Retinal pigment epithelial cell (primary cell): ENCODE measurements at regions not wholly inside any gene's neighbourhood (a gene's known extent, or its start where the extent isn't known, plus 50 kb on each side); places are given as distances from the start of the nearest gene placed in this dataset.
"Not testable (repeated sequence)": the region's sequence is repeated elsewhere in the genome, so short reads cannot be mapped to it uniquely, and the experiment has no call there.

ENCODE experiments used
- DNase-seq: peaks from one replicate; pipeline ENCODE4 v3.0.0-alpha.2; 2010; ENCODE audit warnings: low read depth
- H3K4me3 ChIP-seq: 2 replicates; pipeline ENCODE4 v1.5.1; 2011; ENCODE audit warnings: mild to moderate bottlenecking, low read length, control low read depth, moderate library complexity
- TF ChIP-seq, protein P1 (sequence below): conservative IDR thresholded peaks from 2 replicates; pipeline ENCODE4 v1.5.1; 2011; ENCODE audit warnings: low read depth, low read length, control low read depth, inconsistent platforms

GRCh38 chr15:21261965-21262850, 178.1 kb downstream of the POTEB3 start:
- no peak overlapping the region for H3K4me3 ChIP-seq
- TF ChIP-seq, protein P1, sequence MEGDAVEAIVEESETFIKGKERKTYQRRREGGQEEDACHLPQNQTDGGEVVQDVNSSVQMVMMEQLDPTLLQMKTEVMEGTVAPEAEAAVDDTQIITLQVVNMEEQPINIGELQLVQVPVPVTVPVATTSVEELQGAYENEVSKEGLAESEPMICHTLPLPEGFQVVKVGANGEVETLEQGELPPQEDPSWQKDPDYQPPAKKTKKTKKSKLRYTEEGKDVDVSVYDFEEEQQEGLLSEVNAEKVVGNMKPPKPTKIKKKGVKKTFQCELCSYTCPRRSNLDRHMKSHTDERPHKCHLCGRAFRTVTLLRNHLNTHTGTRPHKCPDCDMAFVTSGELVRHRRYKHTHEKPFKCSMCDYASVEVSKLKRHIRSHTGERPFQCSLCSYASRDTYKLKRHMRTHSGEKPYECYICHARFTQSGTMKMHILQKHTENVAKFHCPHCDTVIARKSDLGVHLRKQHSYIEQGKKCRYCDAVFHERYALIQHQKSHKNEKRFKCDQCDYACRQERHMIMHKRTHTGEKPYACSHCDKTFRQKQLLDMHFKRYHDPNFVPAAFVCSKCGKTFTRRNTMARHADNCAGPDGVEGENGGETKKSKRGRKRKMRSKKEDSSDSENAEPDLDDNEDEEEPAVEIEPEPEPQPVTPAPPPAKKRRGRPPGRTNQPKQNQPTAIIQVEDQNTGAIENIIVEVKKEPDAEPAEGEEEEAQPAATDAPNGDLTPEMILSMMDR: no peak
- no peak for DNase-seq

GRCh38 chr15:21261396-21261964, 178.8 kb downstream of the POTEB3 start:
- TF ChIP-seq, protein P1: no peak
- no peak for DNase-seq
- H3K4me3 ChIP-seq: no peak overlapping the region

GRCh38 chr15:21260966-21261395, 179.3 kb downstream of the POTEB3 start:
- TF ChIP-seq, protein P1: no peak
- no peak overlapping the region for H3K4me3 ChIP-seq
- no peak for DNase-seq

DNA sequence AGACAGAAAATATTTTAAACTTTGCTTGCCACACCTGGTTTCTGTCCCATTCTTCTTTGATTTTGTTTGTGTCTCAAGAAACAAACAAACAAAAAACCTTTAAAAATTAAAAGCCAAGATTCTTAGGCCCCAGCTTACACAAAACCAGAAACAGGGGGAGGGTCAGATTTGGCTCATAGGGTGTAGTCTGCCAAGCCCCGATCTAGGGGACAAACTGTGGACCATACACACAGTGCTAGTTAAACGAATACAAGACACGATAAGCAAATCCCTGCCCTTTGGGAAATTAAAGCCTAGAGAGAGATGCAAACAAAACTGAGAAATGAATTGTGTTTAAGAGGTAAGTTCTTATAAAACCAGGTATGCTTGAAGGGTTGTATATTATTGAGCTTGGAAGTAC, 181.7 kb downstream of the POTEB3 start:
- DNase-seq, H3K4me3 ChIP-seq: not testable (repeated sequence)

GRCh38 chr15:21249508-21250019, 190.7 kb downstream of the POTEB3 start:
- DNase-seq, H3K4me3 ChIP-seq: not testable (repeated sequence)
